ENCODE measurements at regions not wholly inside any gene's neighbourhood (a gene's known extent, or its start where the extent isn't known, plus 50 kb on each side); places are given as distances from the start of the nearest gene placed in this dataset.
"Not testable (repeated sequence)": the region's sequence is repeated elsewhere in the genome, so short reads cannot be mapped to it uniquely, and the experiment has no call there.

DNA sequence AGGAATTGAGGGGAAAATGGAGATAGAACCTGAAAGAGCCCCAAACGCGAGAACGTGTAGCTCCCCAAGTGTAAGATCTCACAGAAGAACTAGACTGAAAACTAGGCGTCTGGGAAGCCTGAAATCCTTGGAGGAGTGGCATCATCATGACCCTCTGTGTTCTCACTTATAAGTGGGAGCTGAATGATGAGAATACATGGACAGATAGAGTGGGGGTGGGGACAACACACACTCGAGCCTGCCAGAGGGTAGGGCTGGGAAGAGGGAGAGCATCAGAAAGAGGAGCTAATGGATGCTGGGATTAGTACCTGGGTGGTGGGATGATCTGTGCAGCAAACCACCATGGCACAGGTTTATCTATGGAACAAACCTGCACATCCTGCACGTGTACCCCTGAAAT lies 258.7 kb upstream of the NOTCH2NLA start:
- DNase-seq: not testable (repeated sequence)

- DNase-seq: not testable (repeated sequence)
These were observed 258.3 kb upstream of the NOTCH2NLA start for GRCh38 chr1:146487155-146487554.

DNA sequence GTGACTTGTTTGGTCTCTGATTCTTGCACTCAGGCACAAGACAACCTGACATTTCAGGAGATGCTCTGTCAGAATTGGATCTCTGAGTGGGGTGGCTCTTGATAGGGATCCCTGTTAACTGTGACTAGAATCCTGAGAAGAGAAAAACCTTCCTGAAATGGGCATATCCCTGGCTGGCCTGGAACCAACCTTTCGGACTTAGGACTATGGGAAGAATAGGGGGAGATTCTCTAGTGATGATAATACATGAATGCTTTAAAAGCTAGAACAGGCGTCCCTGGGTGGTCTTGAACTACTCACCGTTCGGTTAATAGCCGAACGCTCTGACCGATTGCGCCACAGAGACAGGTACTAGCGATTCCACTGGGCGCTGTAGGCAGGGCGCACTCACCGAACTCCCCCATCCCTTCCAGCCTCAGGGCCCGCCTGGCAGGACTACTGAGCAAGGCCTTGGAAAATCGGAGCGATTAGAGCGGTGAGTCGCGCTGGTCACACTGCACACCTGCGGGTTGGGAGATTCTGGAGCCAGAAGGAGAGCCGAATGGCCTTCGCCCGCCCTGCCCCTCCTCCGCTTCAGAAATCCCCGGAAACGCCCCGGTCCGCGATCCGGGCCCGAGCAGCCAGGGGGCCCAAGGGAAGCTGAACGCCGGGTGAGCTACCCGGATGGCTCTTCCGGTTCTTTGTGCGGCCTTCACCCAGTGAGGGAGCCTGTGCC lies 257.6 kb upstream of the NOTCH2NLA start:
- DNase-seq: not testable (repeated sequence)

DNA sequence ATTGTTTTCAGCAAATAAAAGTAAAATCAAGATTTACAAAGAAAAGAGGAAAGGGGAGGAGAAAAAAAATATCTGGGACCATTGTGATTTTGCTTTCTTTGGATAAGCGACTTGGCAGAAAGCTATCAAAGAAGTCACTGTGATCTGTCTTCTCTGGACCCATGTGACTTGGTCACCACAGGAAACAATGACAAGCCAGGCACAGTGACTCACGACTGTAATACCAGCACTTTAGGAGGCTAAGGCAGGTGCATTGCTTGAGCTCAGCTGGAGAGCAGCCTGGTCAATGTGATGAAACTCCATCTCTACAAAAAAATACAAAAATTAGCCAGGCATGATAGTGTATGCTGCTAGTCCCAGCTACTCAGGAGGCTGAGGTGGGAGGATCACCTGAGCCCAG lies 255.4 kb upstream of the NOTCH2NLA start:
- DNase-seq: not testable (repeated sequence)

- not testable (repeated sequence) for DNase-seq
These were observed 250.4 kb upstream of the NOTCH2NLA start for GRCh38 chr1:146479188-146479587.

GRCh38 chr1:146478125-146478720 lies 249.4 kb upstream of the NOTCH2NLA start:
- DNase-seq: not testable (repeated sequence)

DNA sequence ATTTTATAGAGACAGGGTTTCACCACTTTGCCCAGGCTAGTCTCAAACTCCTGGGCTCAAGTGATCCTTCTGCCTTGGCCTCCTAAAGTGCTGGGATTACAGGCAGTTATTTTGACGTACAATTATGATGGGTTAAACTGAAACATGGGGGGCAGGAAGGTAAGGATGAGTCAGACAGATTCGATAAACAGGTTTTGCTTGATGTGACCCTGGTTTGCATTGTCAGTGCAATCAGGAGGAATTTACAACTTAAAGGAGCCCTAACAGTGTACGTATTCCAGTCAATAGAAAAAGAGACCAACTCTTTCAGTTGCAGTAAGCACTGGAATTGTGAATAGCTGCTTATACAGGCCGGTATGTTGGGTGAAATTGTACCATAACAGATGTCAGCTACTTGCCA lies 246.3 kb upstream of the NOTCH2NLA start:
- not testable (repeated sequence) for DNase-seq

GRCh38 chr1:146474216-146474615 lies 245.4 kb upstream of the NOTCH2NLA start:
- DNase-seq: not testable (repeated sequence)

GRCh38 chr1:146472192-146472861 lies 243.5 kb upstream of the NOTCH2NLA start:
- DNase-seq: peak; percentile 25 to 59 (median 52)

DNA sequence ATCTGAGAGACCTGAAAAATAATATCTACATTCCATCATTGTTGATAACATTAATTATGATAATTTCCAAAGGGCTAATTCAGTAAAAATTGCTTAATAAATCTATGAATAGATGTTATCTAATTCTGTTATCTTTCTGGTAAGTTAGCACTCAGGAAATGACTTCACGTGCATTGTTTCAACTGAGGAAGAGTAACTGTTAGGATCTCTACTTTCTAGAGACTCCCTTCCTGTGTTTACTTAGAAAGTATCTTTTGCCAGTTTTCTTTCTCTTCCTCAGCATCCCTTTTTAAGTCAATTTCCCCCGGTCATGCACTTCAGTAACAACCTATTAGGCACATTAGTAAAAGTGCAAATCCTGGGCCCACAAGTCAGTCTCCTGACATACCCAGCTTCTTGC lies 231.1 kb upstream of the NOTCH2NLA start:
- DNase-seq: not testable (repeated sequence)

GRCh38 chr1:146459308-146459707 lies 230.5 kb upstream of the NOTCH2NLA start:
- DNase-seq: not testable (repeated sequence)

DNA sequence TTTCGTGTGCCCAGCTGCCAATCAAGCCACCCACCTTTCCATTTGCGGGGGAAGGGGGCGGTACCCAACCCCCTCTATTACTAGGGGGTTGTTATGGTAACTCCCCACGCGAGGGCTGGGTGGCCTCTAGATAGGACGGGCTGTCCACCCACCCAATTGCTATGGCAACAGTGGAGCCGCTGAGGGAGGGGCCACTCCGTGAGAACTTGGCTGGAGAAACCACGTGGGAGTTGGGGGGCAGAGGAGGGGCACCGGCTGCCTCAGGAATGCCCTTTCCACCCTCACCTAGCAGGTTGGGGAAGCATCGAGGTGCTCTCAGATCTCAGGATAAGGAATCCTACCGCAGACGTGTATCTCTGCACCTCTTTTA lies 220.0 kb upstream of the NOTCH2NLA start:
- not testable (repeated sequence) for DNase-seq

GRCh38 chr1:146448212-146448876 lies 219.5 kb upstream of the NOTCH2NLA start:
- not testable (repeated sequence) for DNase-seq

DNA sequence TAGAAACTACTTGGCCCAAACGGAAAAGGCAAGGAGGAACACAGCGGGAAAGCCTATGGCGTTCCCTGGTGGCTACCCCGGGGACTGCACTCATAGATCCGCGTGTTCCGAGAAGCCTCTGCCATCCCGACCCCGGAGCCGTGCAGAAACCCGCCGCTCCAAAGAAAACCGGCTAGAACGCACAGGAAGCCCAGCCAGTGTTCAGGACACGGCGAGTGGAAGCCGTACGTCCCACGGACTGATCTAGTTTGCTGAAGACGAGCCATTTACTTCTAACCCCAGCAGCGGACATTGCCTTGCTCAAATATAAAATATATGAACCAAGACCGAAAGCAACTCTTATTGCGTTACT lies 215.0 kb upstream of the NOTCH2NLA start:
- DNase-seq: not testable (repeated sequence)

DNA sequence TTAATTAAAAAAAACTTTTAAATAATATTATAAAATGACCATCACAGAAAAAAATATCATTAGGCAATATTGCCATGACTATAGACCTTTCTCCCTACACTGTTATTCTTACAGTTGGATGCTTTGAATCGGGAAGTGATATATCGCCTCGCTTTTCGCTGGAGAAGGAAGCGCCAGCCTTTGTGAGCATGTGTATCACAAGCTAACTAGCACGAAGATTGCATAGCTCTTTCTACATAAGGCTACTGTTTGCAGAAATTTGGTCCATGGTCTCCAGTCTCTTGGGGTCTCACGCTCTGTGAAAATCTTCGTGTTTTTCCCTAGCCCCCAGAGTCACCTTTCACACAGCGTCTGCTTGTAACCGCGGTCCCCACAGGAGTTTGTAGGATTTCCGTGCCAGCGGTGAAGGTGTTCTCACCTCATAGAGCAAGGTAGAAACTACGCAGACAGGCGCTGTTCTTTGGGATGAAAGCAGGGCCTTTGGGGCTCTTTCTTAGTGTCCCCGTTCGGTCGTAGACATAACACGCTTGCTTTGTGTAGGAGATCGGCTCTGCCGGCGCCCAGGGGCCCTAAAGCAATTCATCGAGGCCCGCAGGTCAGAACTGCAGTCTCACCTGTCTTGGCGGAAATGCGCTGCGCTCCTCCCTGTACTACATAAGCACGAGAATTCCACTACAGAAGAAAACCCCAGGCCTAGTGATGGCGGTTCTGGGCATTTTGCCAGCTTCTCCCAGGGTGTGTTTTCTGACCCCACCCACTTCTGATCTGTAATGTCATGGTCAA lies 214.5 kb upstream of the NOTCH2NLA start:
- not testable (repeated sequence) for DNase-seq

DNA sequence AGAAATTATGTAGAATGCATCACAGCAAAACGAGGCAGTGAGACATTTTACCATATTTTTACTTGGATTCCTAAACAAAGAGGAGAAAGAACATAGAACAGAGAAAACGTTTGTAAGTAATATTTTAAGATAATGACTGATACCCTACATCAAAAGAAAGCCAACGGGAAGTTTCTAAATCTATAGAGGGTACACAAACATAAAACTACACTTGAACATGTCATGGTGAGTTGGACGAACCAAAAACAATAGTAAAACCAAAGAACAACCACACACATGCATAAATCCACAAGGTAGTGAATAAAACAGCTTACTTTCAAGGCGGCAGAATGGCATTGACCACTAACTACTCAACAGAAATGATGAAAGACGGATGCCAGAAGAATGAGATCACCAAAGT lies 209.7 kb upstream of the NOTCH2NLA start:
- not testable (repeated sequence) for DNase-seq

- not testable (repeated sequence) for DNase-seq
These were observed 187.8 kb upstream of the NOTCH2NLA start for GRCh38 chr1:146416642-146417041.

DNA sequence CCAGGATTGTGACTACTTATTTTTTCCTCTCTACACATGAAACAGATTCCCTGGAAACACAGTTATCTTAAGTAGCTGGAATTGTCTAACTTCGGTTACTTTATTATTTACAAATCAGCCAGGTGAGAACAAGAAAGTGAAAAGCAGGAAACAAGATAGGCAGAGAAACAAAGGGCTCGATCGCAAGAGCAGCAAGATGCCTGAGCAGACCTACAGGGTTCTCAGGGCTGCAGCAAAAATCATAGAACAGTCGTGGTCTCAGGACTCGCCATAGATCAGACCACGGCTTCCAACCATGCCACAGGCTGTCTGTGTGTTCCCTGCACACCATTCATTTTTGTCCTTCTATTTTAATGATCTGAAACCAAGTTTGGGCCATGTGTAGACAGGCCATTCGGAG lies 186.2 kb upstream of the NOTCH2NLA start:
- DNase-seq: not testable (repeated sequence)

DNA sequence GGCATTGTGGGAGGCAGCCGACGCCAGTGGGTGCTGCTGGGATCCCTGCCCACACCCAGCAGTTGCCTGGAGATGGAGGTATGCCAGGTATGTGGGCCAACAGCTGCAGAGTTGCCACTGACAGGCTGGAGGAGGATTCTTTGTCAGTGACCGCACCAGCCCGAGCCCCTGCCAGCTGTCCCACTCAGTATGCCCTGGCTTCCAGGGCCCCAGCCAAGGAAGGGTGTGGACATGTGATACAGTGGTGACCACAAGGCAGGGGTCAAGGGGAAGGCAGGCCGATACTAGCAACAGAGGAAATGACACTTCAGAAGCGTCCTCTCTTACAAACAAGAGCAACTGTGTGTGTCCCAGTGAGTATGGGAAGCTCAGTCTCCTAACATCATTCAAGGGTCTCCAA lies 185.1 kb upstream of the NOTCH2NLA start:
- not testable (repeated sequence) for DNase-seq

DNA sequence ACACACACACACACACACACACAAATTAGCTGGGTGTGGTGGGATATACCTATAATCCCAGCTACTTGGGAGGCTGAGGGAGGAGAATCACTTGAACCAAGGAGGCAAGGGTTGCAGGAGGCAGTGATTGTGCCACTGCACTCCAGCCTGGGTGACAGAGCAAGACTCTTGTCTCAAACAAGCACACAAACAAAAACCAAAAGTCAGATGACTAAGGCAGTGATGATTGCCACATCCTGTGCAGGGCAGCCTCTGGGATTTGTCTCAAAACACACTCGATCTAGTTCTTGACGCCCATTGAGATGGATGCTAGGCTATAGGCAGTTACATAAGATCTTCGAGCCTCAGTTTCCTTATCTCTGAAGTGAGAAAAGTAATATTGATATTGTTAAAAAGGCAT lies 183.1 kb upstream of the NOTCH2NLA start:
- DNase-seq: not testable (repeated sequence)

GRCh38 chr1:146409817-146410441 lies 181.1 kb upstream of the NOTCH2NLA start:
- DNase-seq: not testable (repeated sequence)

All from activated CD4-positive, CD25-positive, alpha-beta regulatory T cell (primary cell).